ENCODE measurements at regions not wholly inside any gene's neighbourhood (a gene's known extent, or its start where the extent isn't known, plus 50 kb on each side); places are given as distances from the start of the nearest gene placed in this dataset.

DNA sequence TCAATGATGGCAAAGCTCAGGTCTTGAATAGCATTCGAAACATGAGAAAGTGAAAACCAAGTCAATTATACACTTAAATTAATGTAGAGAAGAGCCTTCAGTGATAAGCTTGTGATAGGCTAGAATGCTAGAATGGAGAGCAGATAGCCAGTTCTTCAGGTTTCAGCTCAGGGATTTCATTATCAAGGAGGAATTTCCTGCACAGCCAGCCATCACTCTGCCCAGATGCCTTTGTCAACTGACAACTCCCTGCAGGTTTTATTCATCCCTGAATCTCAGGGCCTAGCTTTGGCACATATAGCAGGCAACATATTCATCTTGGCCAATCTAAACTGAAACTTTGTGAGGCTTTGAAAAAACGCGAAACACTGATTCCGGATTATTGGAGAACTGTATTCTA lies 199.3 kb upstream of the CDH6 start:
- Mint-ChIP-seq H3K27ac (no peak overlapping the region), H3K27me3 (ENCODE audit: low read depth in 2 of 2) (no peaks in the 10 kb centered on the region), H3K4me3 (no peak overlapping the region), H3K36me3 (no peaks in the 10 kb centered on the region), H3K9me3 (peaks cover 6 to 14% of the 10 kb centered on the region in 2 donors), H3K4me1 (no peaks in the 10 kb centered on the region)
- Histone ChIP-seq H3K36me3 (ENCODE audit: control insufficient read depth, insufficient read depth, low read length) (no peaks in the 10 kb centered on the region), H3K9me3 (ENCODE audit: control insufficient read depth, insufficient read depth, low read length) (no peaks in the 10 kb centered on the region), H3K4me1 (ENCODE audit: control insufficient read depth, insufficient read depth, low read length) (no peaks in the 10 kb centered on the region), H3K27ac (ENCODE audit: low read length) (no peak overlapping the region), H3K4me3 (ENCODE audit: low read length) (no peak overlapping the region), H3K27me3 (ENCODE audit: control insufficient read depth, insufficient read depth, low read length) (no peaks in the 10 kb centered on the region)
- intact Hi-C loops (cut with micrococcal nuclease) = no loop called here
- TF ChIP-seq, protein P1, sequence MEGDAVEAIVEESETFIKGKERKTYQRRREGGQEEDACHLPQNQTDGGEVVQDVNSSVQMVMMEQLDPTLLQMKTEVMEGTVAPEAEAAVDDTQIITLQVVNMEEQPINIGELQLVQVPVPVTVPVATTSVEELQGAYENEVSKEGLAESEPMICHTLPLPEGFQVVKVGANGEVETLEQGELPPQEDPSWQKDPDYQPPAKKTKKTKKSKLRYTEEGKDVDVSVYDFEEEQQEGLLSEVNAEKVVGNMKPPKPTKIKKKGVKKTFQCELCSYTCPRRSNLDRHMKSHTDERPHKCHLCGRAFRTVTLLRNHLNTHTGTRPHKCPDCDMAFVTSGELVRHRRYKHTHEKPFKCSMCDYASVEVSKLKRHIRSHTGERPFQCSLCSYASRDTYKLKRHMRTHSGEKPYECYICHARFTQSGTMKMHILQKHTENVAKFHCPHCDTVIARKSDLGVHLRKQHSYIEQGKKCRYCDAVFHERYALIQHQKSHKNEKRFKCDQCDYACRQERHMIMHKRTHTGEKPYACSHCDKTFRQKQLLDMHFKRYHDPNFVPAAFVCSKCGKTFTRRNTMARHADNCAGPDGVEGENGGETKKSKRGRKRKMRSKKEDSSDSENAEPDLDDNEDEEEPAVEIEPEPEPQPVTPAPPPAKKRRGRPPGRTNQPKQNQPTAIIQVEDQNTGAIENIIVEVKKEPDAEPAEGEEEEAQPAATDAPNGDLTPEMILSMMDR (IDR thresholded peaks at IDR 0.05) = no peak
- no peak for DNase-seq
- WGBS (ENCODE audit: insufficient coverage) = 100% methylated on average over 3 of the region's 4 CpGs
- ATAC-seq = no peak

DNA sequence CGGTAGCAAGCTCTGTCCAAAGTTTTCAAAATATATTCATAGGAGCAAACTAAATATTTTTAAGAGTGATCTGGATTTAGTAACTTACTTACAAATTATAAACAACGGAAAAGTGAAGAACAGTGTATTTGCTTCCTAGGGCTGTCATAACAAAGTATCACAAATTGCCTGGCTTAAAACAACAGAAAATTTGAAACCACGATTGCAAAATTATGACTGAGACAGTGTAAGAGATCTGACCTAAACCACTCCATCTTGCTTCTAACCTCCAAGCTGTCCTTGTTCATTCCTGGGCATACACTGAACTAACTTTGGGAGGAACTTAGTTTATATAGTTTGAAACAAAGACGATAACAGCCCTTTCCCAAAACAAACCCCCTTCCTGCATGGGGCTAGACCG lies 202.0 kb upstream of the CDH6 start:
- no peak overlapping the region for H3K27ac ChIP-seq (ENCODE audit: low read length)
- no peak overlapping the region for H3K4me3 ChIP-seq (ENCODE audit: low read length)
- ATAC-seq = no peak
- WGBS (ENCODE audit: insufficient coverage) = 80% methylated on average over 2 of the region's 5 CpGs
- no peaks in the 10 kb centered on the region for H3K36me3 ChIP-seq (ENCODE audit: control insufficient read depth, insufficient read depth, low read length)
- Mint-ChIP-seq H3K4me3 (no peak overlapping the region), H3K36me3 (peaks cover 4% of the 10 kb centered on the region), H3K4me1 (no peaks in the 10 kb centered on the region), H3K27me3 (ENCODE audit: low read depth in 2 of 2) (no peaks in the 10 kb centered on the region), H3K27ac (no peak overlapping the region), H3K9me3 (peaks cover 11 to 20% of the 10 kb centered on the region in 2 donors)
- DNase-seq = no peak
- H3K4me1 ChIP-seq (ENCODE audit: control insufficient read depth, insufficient read depth, low read length) = no peaks in the 10 kb centered on the region
- no peaks in the 10 kb centered on the region for H3K27me3 ChIP-seq (ENCODE audit: control insufficient read depth, insufficient read depth, low read length)
- TF ChIP-seq, protein P1 (IDR thresholded peaks at IDR 0.05) = no peak
- intact Hi-C loops (cut with micrococcal nuclease) = no loop called here
- no peaks in the 10 kb centered on the region for H3K9me3 ChIP-seq (ENCODE audit: control insufficient read depth, insufficient read depth, low read length)

DNA sequence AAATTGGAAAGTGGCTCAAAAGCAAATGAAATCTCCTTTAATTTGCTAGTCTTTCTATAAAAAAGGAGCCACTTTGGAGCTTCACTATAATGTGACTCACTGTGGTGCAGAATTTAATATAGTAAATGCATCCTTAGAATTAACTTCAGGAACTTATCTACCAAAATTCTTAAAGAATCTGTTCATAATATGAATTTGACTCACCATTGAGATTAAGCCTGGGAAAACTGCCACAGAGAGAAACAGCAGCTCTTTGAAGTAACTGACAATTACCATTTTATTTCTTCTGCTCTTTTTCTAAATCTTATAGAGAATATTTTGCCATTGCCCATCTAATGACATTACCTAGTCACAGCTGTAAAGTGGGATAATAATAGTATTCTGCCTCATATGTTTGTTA lies 211.9 kb upstream of the CDH6 start:
- Histone ChIP-seq H3K27me3 (ENCODE audit: control insufficient read depth, insufficient read depth, low read length) (no peaks in the 10 kb centered on the region), H3K36me3 (ENCODE audit: control insufficient read depth, insufficient read depth, low read length) (no peaks in the 10 kb centered on the region), H3K4me1 (ENCODE audit: control insufficient read depth, insufficient read depth, low read length) (no peaks in the 10 kb centered on the region), H3K4me3 (ENCODE audit: low read length) (no peak overlapping the region), H3K9me3 (ENCODE audit: control insufficient read depth, insufficient read depth, low read length) (no peaks in the 10 kb centered on the region), H3K27ac (ENCODE audit: low read length) (no peak overlapping the region)
- Mint-ChIP-seq H3K9me3 (peaks cover 17% of the 10 kb centered on the region in 2 donors), H3K27me3 (ENCODE audit: low read depth in 2 of 2) (no peaks in the 10 kb centered on the region), H3K36me3 (peaks cover 5% of the 10 kb centered on the region), H3K4me1 (no peaks in the 10 kb centered on the region), H3K4me3 (no peak overlapping the region), H3K27ac (no peak overlapping the region)
- no peak for DNase-seq
- TF ChIP-seq, protein P1 (IDR thresholded peaks at IDR 0.05) = no peak
- ATAC-seq = no peak
- intact Hi-C loops (cut with micrococcal nuclease) = no loop called here

DNA sequence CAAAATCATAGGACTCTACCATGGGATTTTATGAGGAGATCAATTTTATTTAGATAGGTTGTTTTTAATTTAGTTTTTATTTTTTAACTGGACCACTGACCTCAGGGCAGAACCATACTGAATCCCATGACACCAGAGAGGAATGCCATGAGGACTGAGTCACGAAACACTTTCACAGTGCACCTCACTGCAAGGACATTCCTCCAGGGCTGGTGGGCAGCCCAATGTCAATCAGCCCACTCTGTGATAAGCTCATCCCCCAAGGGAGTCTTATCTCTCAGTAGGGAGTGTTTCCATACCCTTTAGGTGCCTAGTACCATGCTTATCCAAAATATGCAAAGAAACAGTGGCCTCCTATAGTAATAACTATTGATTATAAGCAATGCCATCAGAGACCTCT lies 224.5 kb upstream of the CDH6 start:
- TF ChIP-seq, protein P1 (IDR thresholded peaks at IDR 0.05) = no peak
- no peak for ATAC-seq
- no peaks in the 10 kb centered on the region for H3K4me1 ChIP-seq (ENCODE audit: control insufficient read depth, insufficient read depth, low read length)
- no peak overlapping the region for H3K4me3 ChIP-seq (ENCODE audit: low read length)
- Mint-ChIP-seq H3K9me3 (peaks cover 14 to 18% of the 10 kb centered on the region in 2 donors), H3K27ac (no peak overlapping the region), H3K36me3 (no peaks in the 10 kb centered on the region), H3K4me1 (no peaks in the 10 kb centered on the region), H3K4me3 (no peak overlapping the region), H3K27me3 (ENCODE audit: low read depth in 2 of 2) (no peaks in the 10 kb centered on the region)
- no peaks in the 10 kb centered on the region for H3K36me3 ChIP-seq (ENCODE audit: control insufficient read depth, insufficient read depth, low read length)
- H3K27me3 ChIP-seq (ENCODE audit: control insufficient read depth, insufficient read depth, low read length) = no peaks in the 10 kb centered on the region
- intact Hi-C loops (cut with micrococcal nuclease) = no loop called here
- peaks cover 3% of the 10 kb centered on the region for H3K9me3 ChIP-seq (ENCODE audit: control insufficient read depth, insufficient read depth, low read length)
- 57% methylated on average over 1 of the region's 1 CpG for WGBS (ENCODE audit: insufficient coverage)
- H3K27ac ChIP-seq (ENCODE audit: low read length) = no peak overlapping the region
- no peak for DNase-seq
